H9 (cell line): ENCODE measurements at regions not wholly inside any gene's neighbourhood (a gene's known extent, or its start where the extent isn't known, plus 50 kb on each side); places are given as distances from the start of the nearest gene placed in this dataset.

Experiments
- DNase-seq: peaks from one replicate; pipeline ENCODE4 v3.0.0-alpha.2; 2017
- H2AFZ ChIP-seq: one replicate; pipeline ENCODE4 v1.6.1; 2013; ENCODE audit warnings: mild to moderate bottlenecking, low read length, control low read depth, moderate library complexity
- H2AK5ac ChIP-seq: 2 replicates; pipeline ENCODE4 v1.6.1; 2013; ENCODE audit warnings: low read length, control low read depth, mixed read lengths; ENCODE audit not compliant: insufficient read length
- H2BK120ac ChIP-seq: one replicate; pipeline ENCODE4 v1.6.1; 2013; ENCODE audit warnings: low read depth, mild to moderate bottlenecking, low read length, control low read depth, inconsistent platforms; ENCODE audit not compliant: poor library complexity, severe bottlenecking
- H2BK12ac ChIP-seq: 2 replicates; pipeline ENCODE4 v1.6.1; 2013; ENCODE audit warnings: low read length, control low read depth, mixed read lengths, low read depth; ENCODE audit not compliant: insufficient read length
- H2BK15ac ChIP-seq: 2 replicates; pipeline ENCODE4 v1.6.1; 2013; ENCODE audit warnings: low read depth, low read length, control low read depth
- H2BK20ac ChIP-seq: one replicate; pipeline ENCODE4 v1.6.1; 2013; ENCODE audit warnings: low read depth, mild to moderate bottlenecking, low read length, control low read depth, inconsistent platforms; ENCODE audit not compliant: poor library complexity, severe bottlenecking
- H2BK5ac ChIP-seq: 2 replicates; pipeline ENCODE4 v1.6.1; 2013; ENCODE audit warnings: low read length, control low read depth, mixed read lengths; ENCODE audit not compliant: insufficient read length
- H3K14ac ChIP-seq: 2 replicates; pipeline ENCODE4 v1.6.1; 2013; ENCODE audit warnings: low read length, control low read depth; ENCODE audit not compliant: insufficient read depth
- H3K18ac ChIP-seq: 2 replicates; pipeline ENCODE4 v1.6.1; 2013; ENCODE audit warnings: low read depth, mild to moderate bottlenecking, mixed read lengths, low read length, control low read depth; ENCODE audit not compliant: insufficient read length
- H3K23ac ChIP-seq: 2 replicates; pipeline ENCODE4 v1.6.1; 2013; ENCODE audit warnings: low read length, control low read depth, mixed read lengths, low read depth; ENCODE audit not compliant: insufficient read length
- H3K23me2 ChIP-seq: 2 replicates; pipeline ENCODE4 v1.6.1; 2013; ENCODE audit warnings: low read depth, mild to moderate bottlenecking, mixed read lengths, low read length, control low read depth; ENCODE audit not compliant: insufficient read length, poor library complexity, severe bottlenecking
- H3K27ac ChIP-seq: 2 replicates; pipeline ENCODE4 v1.5.1; 2013; ENCODE audit warnings: low read length, control low read depth, mixed read lengths, low read depth; ENCODE audit not compliant: insufficient read length
- H3K27me3 ChIP-seq: 2 replicates; pipeline ENCODE4 v1.6.1; 2013; ENCODE audit warnings: low read length, control low read depth, inconsistent platforms; ENCODE audit not compliant: insufficient read depth
- H3K4ac ChIP-seq: 2 replicates; pipeline ENCODE4 v1.6.1; 2013; ENCODE audit warnings: low read depth, mild to moderate bottlenecking, control low read depth, inconsistent platforms, low read length, moderate library complexity
- H3K4me1 ChIP-seq: 2 replicates; pipeline ENCODE4 v1.6.1; 2013; ENCODE audit warnings: low read length, control low read depth, inconsistent platforms; ENCODE audit not compliant: insufficient read depth
- H3K4me2 ChIP-seq: 2 replicates; pipeline ENCODE4 v1.6.1; 2013; ENCODE audit warnings: low read length, control low read depth, mixed read lengths; ENCODE audit not compliant: insufficient read length, insufficient read depth
- H3K56ac ChIP-seq: 2 replicates; pipeline ENCODE4 v1.6.1; 2013; ENCODE audit warnings: low read depth, mild to moderate bottlenecking, mixed read lengths, low read length, control low read depth; ENCODE audit not compliant: insufficient read length
- H3K79me1 ChIP-seq: 2 replicates; pipeline ENCODE4 v1.6.1; 2013; ENCODE audit warnings: low read depth, mild to moderate bottlenecking, moderate library complexity, low read length, control low read depth, inconsistent platforms; ENCODE audit not compliant: insufficient read depth, poor library complexity, severe bottlenecking
- H3K79me2 ChIP-seq: 2 replicates; pipeline ENCODE4 v1.6.1; 2013; ENCODE audit warnings: low read length, control low read depth, inconsistent platforms; ENCODE audit not compliant: insufficient read depth
- H3K9ac ChIP-seq: 2 replicates; pipeline ENCODE4 v1.6.1; 2013; ENCODE audit warnings: low read length, control low read depth, mixed read lengths; ENCODE audit not compliant: insufficient read length; ENCODE audit errors: extremely low read depth
- H3K9me3 ChIP-seq: one replicate; pipeline ENCODE4 v1.6.1; 2013; ENCODE audit warnings: low read depth, low read length, inconsistent platforms; ENCODE audit not compliant: control insufficient read depth
- H3T11ph ChIP-seq: one replicate; pipeline ENCODE4 v1.6.1; 2013; ENCODE audit warnings: mild to moderate bottlenecking, low read length, control low read depth, inconsistent platforms
- H4K20me1 ChIP-seq: one replicate; pipeline ENCODE4 v1.6.1; 2013; ENCODE audit not compliant: control insufficient read depth, insufficient read length, insufficient read depth
- H4K5ac ChIP-seq: 2 replicates; pipeline ENCODE4 v1.6.1; 2013; ENCODE audit warnings: low read depth, mild to moderate bottlenecking, mixed read lengths, low read length, control low read depth; ENCODE audit not compliant: insufficient read length
- H4K8ac ChIP-seq: replicated peaks from 2 replicates; pipeline ENCODE4 v1.6.1; 2013; ENCODE audit warnings: low read length, control low read depth, mixed read lengths, low read depth; ENCODE audit not compliant: insufficient read length
- H4K91ac ChIP-seq: 2 replicates; pipeline ENCODE4 v1.6.1; 2013; ENCODE audit warnings: low read depth, mild to moderate bottlenecking, moderate library complexity, mixed read lengths, low read length, control low read depth; ENCODE audit not compliant: insufficient read length
- H3K27ac Mint-ChIP-seq, 3 experiments: 2 replicates in 2 of 3; 3 replicates in 1 of 3; pipeline ENCODE4 v1.8.0; 2020 to 2021; ENCODE audit warnings: mixed read lengths in 3 of 3, mild to moderate bottlenecking in 1 of 3, moderate library complexity in 1 of 3
- H3K27me3 Mint-ChIP-seq: 2 replicates; pipeline ENCODE4 v1.8.0; 2021; ENCODE audit warnings: low read depth, mild to moderate bottlenecking, moderate library complexity, mixed read lengths
- H3K36me3 Mint-ChIP-seq, 3 experiments: 2 replicates in 2 of 3; 3 replicates in 1 of 3; pipeline ENCODE4 v1.8.0; 2020 to 2021; ENCODE audit warnings: low read depth in 3 of 3, mixed read lengths in 3 of 3; ENCODE audit not compliant: insufficient read depth in 1 of 3
- H3K4me1 Mint-ChIP-seq, 2 experiments: 2 replicates each; pipeline ENCODE4 v1.8.0; 2020; ENCODE audit warnings: mixed read lengths in 2 of 2
- H3K4me3 Mint-ChIP-seq, 2 experiments: 2 replicates in 1 of 2; 3 replicates in 1 of 2; pipeline ENCODE4 v1.8.0; 2020 to 2021; ENCODE audit warnings: mild to moderate bottlenecking in 2 of 2, mixed read lengths in 2 of 2, moderate library complexity in 1 of 2
- H3K9me3 Mint-ChIP-seq, 2 experiments: 2 replicates in 1 of 2; 3 replicates in 1 of 2; pipeline ENCODE4 v1.8.0; 2020; ENCODE audit warnings: mild to moderate bottlenecking in 2 of 2, mixed read lengths in 2 of 2, moderate library complexity in 1 of 2
- CTCF ChIP-seq: fragments of 200-600 bp; sonication (generic); conservative IDR thresholded peaks from 3 replicates; pipeline ENCODE4 v1.8.0; 2021; ENCODE audit warnings: antibody characterized with exemption, mild to moderate bottlenecking
- WGBS: extraction: QIAGEN DNeasy Blood & Tissue Kit; methylation state at CpG from one replicate; pipeline ENCODE4 v1.1.7; 2013; ENCODE audit warnings: missing lambda C conversion rate, low lambda C conversion rate, mixed read lengths; ENCODE audit not compliant: insufficient read length; ENCODE audit errors: extremely low coverage; 5-methylcytosine and 5-hydroxymethylcytosine counted together

GRCh38 chr5:167576897-167577296, 714.5 kb upstream of the WWC1 start:
- Histone ChIP-seq H3K4ac (no peak overlapping the region), H2AK5ac (no peak overlapping the region), H3K9me3 (no peaks in the 10 kb centered on the region), H4K20me1 (no peaks in the 10 kb centered on the region), H3K4me1 (peaks cover 5% of the 10 kb centered on the region; the same call in 1 of the 2 replicates), H3K79me2 (no peaks in the 10 kb centered on the region), H4K8ac (no peak overlapping the region), H4K5ac (no peak overlapping the region), H3T11ph (no peak overlapping the region), H3K23ac (no peak overlapping the region), H3K4me2 (peak overlapping the region; percentile 31), H3K14ac (no peak overlapping the region), H2BK5ac (no peak overlapping the region), H3K27me3 (no peaks in the 10 kb centered on the region; the same call in 1 of the 2 replicates), H2BK120ac (no peak overlapping the region), H2AFZ (no peak overlapping the region), H3K23me2 (peaks cover 6% of the 10 kb centered on the region), H3K9ac (no peak overlapping the region), H2BK12ac (no peak overlapping the region), H3K18ac (no peak overlapping the region), H3K56ac (no peak overlapping the region), H3K27ac (no peak overlapping the region), H3K79me1 (no peaks in the 10 kb centered on the region), H2BK20ac (no peak overlapping the region), H4K91ac (no peak overlapping the region), H2BK15ac (no peak overlapping the region)
- no peak for DNase-seq
- no peaks in the 10 kb centered on the region for H3K36me3 Mint-ChIP-seq
- H3K4me3 Mint-ChIP-seq, result peak overlapping the region in 1 of 2 experiments; percentile 45; a peak in 2 of 5 replicates
- peaks cover 18% of the 10 kb centered on the region for H3K27me3 Mint-ChIP-seq
- WGBS, result no CpG with 5 or more reads among the region's 4 CpGs
- H3K4me1 Mint-ChIP-seq, result peaks cover 52 to 57% of the 10 kb centered on the region in 2 experiments
- no peaks in the 10 kb centered on the region for H3K9me3 Mint-ChIP-seq
- TF ChIP-seq CTCF, result no peak
- H3K27ac Mint-ChIP-seq, result peak overlapping the region in 2 of 3 experiments; percentile 35 to 85; a peak in 4 of 7 replicates
